ENCODE measurements at regions not wholly inside any gene's neighbourhood (a gene's known extent, or its start where the extent isn't known, plus 50 kb on each side); places are given as distances from the start of the nearest gene placed in this dataset.

DNA sequence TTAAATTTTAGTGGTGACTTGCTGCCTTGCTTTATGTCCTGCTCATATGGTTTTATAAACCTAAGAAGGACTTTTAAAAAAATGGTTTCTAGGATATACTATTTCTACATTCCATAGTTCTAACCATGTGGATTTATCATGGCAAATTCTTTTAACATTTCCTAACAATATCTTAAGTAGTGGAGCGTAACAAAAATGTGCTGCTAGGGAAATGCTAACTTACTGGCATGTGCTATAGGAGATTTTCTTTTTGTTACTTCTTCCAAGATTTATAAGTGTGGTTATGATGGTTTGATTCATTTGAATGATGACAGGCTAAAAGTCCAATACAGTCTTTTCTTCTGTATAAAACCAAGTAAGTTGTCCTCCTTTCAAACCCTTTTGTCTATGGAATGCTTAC is 713.7 kb downstream of the SLITRK1 start:
- Histone ChIP-seq H2BK15ac (ENCODE audit: low read length) (no peak overlapping the region), H4K91ac (ENCODE audit: low read depth, low read length, poor library complexity) (no peak overlapping the region), H2BK12ac (ENCODE audit: low read length) (no peak overlapping the region), H3K79me1 (ENCODE audit: low read depth, low read length) (no peaks in the 10 kb centered on the region), H3K4me2 (ENCODE audit: insufficient read depth, low read length, poor library complexity, severe bottlenecking) (no peak overlapping the region), H2BK5ac (ENCODE audit: low read length) (no peak overlapping the region), H3K36me3 (replicated peaks in 1 of 2; ENCODE audit: control insufficient read depth in 2 of 2, insufficient read depth in 2 of 2, low read length in 2 of 2) (no peaks in the 10 kb centered on the region), H3K18ac (ENCODE audit: low read length) (no peak overlapping the region), H3K4me3 (ENCODE audit: low read length in 2 of 2) (no peak overlapping the region), H3K4me1 (ENCODE audit: control insufficient read depth in 2 of 2, insufficient read depth in 1 of 2, low read depth in 1 of 2, low read length in 2 of 2) (no peaks in the 10 kb centered on the region), H3K23ac (ENCODE audit: low read depth, low read length, poor library complexity) (no peak overlapping the region), H3K27me3 (ENCODE audit: control insufficient read depth in 3 of 3, insufficient read depth in 3 of 3, low read depth in 1 of 3, low read length in 3 of 3) (no peaks in the 10 kb centered on the region), H2AK5ac (ENCODE audit: low read depth, low read length) (no peak overlapping the region), H3K14ac (ENCODE audit: low read length) (no peak overlapping the region), H3K4ac (ENCODE audit: low read length) (no peak overlapping the region), H2BK120ac (ENCODE audit: low read depth, low read length) (no peak overlapping the region), H3K9me3 (replicated peaks in 1 of 2; ENCODE audit: control insufficient read depth in 2 of 2, insufficient read depth in 1 of 2, low read depth in 1 of 2, low read length in 2 of 2) (no peaks in the 10 kb centered on the region), H4K8ac (ENCODE audit: low read depth, low read length) (no peak overlapping the region), H3K9ac (ENCODE audit: low read depth, low read length, poor library complexity) (no peak overlapping the region), H2AFZ (ENCODE audit: low read length) (no peak overlapping the region), H3K27ac (replicated peaks; ENCODE audit: low read length) (no peak overlapping the region)
- DNase-seq (ENCODE audit: low spot score): no peak
- no CpG with 5 or more reads among the region's 1 CpG for WGBS, 2 donors (ENCODE audit: extremely low coverage in 2 of 2, insufficient read length in 2 of 2, insufficient replicate concordance in 1 of 2)

DNA sequence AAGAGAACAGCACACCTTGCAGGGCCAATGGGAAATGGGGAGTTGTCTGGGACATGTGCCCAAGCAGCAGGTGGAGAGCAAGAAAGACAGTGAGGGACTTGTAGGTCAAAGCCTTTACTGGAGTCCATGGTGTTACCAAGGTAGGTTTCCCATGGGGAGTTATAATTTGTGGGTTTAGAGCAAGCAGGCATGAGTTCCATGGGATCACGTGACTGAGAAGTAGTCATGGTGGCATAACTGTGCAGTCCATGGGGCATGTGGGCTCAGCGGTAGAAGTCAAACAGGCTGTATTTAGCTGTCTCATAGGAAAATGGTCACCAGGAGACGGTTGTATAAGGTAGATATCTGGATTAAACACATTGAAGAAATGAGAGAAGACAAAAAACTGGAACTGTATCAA is 715.1 kb downstream of the SLITRK1 start:
- Histone ChIP-seq H2BK12ac (ENCODE audit: low read length) (no peak overlapping the region), H3K4me2 (ENCODE audit: insufficient read depth, low read length, poor library complexity, severe bottlenecking) (no peak overlapping the region), H3K14ac (ENCODE audit: low read length) (no peak overlapping the region), H3K36me3 (replicated peaks in 1 of 2; ENCODE audit: control insufficient read depth in 2 of 2, insufficient read depth in 2 of 2, low read length in 2 of 2) (no peaks in the 10 kb centered on the region), H3K9me3 (replicated peaks in 1 of 2; ENCODE audit: control insufficient read depth in 2 of 2, insufficient read depth in 1 of 2, low read depth in 1 of 2, low read length in 2 of 2) (no peaks in the 10 kb centered on the region), H3K79me1 (ENCODE audit: low read depth, low read length) (no peaks in the 10 kb centered on the region), H4K91ac (ENCODE audit: low read depth, low read length, poor library complexity) (no peak overlapping the region), H3K18ac (ENCODE audit: low read length) (no peak overlapping the region), H2BK120ac (ENCODE audit: low read depth, low read length) (no peak overlapping the region), H3K4me3 (ENCODE audit: low read length in 2 of 2) (no peak overlapping the region), H3K27ac (replicated peaks; ENCODE audit: low read length) (no peak overlapping the region), H3K27me3 (ENCODE audit: control insufficient read depth in 3 of 3, insufficient read depth in 3 of 3, low read depth in 1 of 3, low read length in 3 of 3) (no peaks in the 10 kb centered on the region), H3K23ac (ENCODE audit: low read depth, low read length, poor library complexity) (no peak overlapping the region), H2AK5ac (ENCODE audit: low read depth, low read length) (no peak overlapping the region), H2BK5ac (ENCODE audit: low read length) (no peak overlapping the region), H4K8ac (ENCODE audit: low read depth, low read length) (no peak overlapping the region), H3K9ac (ENCODE audit: low read depth, low read length, poor library complexity) (no peak overlapping the region), H2BK15ac (ENCODE audit: low read length) (no peak overlapping the region), H2AFZ (ENCODE audit: low read length) (no peak overlapping the region), H3K4ac (ENCODE audit: low read length) (no peak overlapping the region), H3K4me1 (ENCODE audit: control insufficient read depth in 2 of 2, insufficient read depth in 1 of 2, low read depth in 1 of 2, low read length in 2 of 2) (no peaks in the 10 kb centered on the region)
- WGBS, 2 donors (ENCODE audit: extremely low coverage in 2 of 2, insufficient read length in 2 of 2, insufficient replicate concordance in 1 of 2): no CpG with 5 or more reads among the region's 3 CpGs
- DNase-seq (ENCODE audit: low spot score): no peak

DNA sequence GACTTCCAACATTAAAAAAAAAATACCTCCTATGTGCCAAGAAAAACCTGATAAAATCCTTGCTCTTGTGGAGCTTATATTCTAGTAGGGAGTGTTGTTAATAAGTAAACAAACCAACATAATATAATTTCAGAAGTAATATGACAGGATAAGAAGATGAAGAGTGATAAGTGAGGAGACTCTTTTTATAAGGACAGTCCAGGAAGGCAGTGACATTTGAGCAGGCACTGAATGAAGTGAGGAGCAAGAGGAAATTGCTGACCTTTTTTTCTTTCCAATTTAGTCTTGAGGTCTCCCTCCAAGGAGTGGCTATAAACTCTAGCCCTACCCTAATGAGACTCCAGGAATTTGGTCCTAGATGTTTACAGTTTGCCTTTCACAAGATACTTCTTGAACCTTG is 715.7 kb downstream of the SLITRK1 start:
- DNase-seq (ENCODE audit: low spot score): no peak
- H2BK12ac ChIP-seq (ENCODE audit: low read length): no peak overlapping the region
- H2AK5ac ChIP-seq (ENCODE audit: low read depth, low read length): no peak overlapping the region
- H3K36me3 ChIP-seq (replicated peaks in 1 of 2; ENCODE audit: control insufficient read depth in 2 of 2, insufficient read depth in 2 of 2, low read length in 2 of 2): no peaks in the 10 kb centered on the region
- no peak overlapping the region for H3K4ac ChIP-seq (ENCODE audit: low read length)
- H3K4me3 ChIP-seq (ENCODE audit: low read length in 2 of 2): no peak overlapping the region
- no peak overlapping the region for H2BK15ac ChIP-seq (ENCODE audit: low read length)
- no peak overlapping the region for H3K4me2 ChIP-seq (ENCODE audit: insufficient read depth, low read length, poor library complexity, severe bottlenecking)
- H3K23ac ChIP-seq (ENCODE audit: low read depth, low read length, poor library complexity): no peak overlapping the region
- no peaks in the 10 kb centered on the region for H3K4me1 ChIP-seq (ENCODE audit: control insufficient read depth in 2 of 2, insufficient read depth in 1 of 2, low read depth in 1 of 2, low read length in 2 of 2)
- H3K9me3 ChIP-seq (replicated peaks in 1 of 2; ENCODE audit: control insufficient read depth in 2 of 2, insufficient read depth in 1 of 2, low read depth in 1 of 2, low read length in 2 of 2): no peaks in the 10 kb centered on the region
- no peak overlapping the region for H2BK5ac ChIP-seq (ENCODE audit: low read length)
- H3K18ac ChIP-seq (ENCODE audit: low read length): no peak overlapping the region
- no peak overlapping the region for H3K27ac ChIP-seq (replicated peaks; ENCODE audit: low read length)
- no peak overlapping the region for H4K8ac ChIP-seq (ENCODE audit: low read depth, low read length)
- no peak overlapping the region for H3K9ac ChIP-seq (ENCODE audit: low read depth, low read length, poor library complexity)
- no peak overlapping the region for H3K14ac ChIP-seq (ENCODE audit: low read length)
- H2BK120ac ChIP-seq (ENCODE audit: low read depth, low read length): no peak overlapping the region
- H4K91ac ChIP-seq (ENCODE audit: low read depth, low read length, poor library complexity): no peak overlapping the region
- no peaks in the 10 kb centered on the region for H3K79me1 ChIP-seq (ENCODE audit: low read depth, low read length)
- H3K27me3 ChIP-seq (ENCODE audit: control insufficient read depth in 3 of 3, insufficient read depth in 3 of 3, low read depth in 1 of 3, low read length in 3 of 3): no peaks in the 10 kb centered on the region
- no peak overlapping the region for H2AFZ ChIP-seq (ENCODE audit: low read length)

DNA sequence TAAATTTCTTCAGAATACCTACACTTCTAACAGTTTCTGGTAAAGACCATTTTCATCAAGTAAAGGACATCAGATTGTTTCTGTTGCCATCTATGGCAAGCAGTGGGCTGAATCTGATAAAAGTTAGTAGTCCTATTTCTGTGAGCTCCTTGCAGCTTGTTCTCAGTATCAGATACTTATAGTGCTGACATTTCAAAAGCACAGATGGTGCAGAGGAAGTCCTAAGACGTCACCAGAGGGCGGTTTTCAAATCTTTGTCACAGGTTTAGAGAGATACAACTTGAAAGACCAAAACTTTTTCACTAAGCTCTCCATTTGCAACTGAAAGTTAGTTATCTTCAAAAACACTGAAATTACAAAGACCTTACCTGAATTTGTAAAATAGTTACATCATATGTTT is 719.8 kb downstream of the SLITRK1 start:
- no peaks in the 10 kb centered on the region for H3K79me1 ChIP-seq (ENCODE audit: low read depth, low read length)
- no peaks in the 10 kb centered on the region for H3K27me3 ChIP-seq (ENCODE audit: control insufficient read depth in 3 of 3, insufficient read depth in 3 of 3, low read depth in 1 of 3, low read length in 3 of 3)
- H3K4me1 ChIP-seq (ENCODE audit: control insufficient read depth in 2 of 2, insufficient read depth in 1 of 2, low read depth in 1 of 2, low read length in 2 of 2): no peaks in the 10 kb centered on the region
- peak overlapping the region; percentile 64 for H2AFZ ChIP-seq (ENCODE audit: low read length)
- H2BK12ac ChIP-seq (ENCODE audit: low read length): no peak overlapping the region
- H3K14ac ChIP-seq (ENCODE audit: low read length): no peak overlapping the region
- no peak overlapping the region for H2AK5ac ChIP-seq (ENCODE audit: low read depth, low read length)
- H2BK120ac ChIP-seq (ENCODE audit: low read depth, low read length): no peak overlapping the region
- H3K9ac ChIP-seq (ENCODE audit: low read depth, low read length, poor library complexity): no peak overlapping the region
- no CpG with 5 or more reads among the region's 2 CpGs for WGBS, 2 donors (ENCODE audit: extremely low coverage in 2 of 2, insufficient read length in 2 of 2, insufficient replicate concordance in 1 of 2)
- no peak overlapping the region for H3K18ac ChIP-seq (ENCODE audit: low read length)
- no peak overlapping the region for H4K91ac ChIP-seq (ENCODE audit: low read depth, low read length, poor library complexity)
- H3K4me2 ChIP-seq (ENCODE audit: insufficient read depth, low read length, poor library complexity, severe bottlenecking): no peak overlapping the region
- H3K23ac ChIP-seq (ENCODE audit: low read depth, low read length, poor library complexity): no peak overlapping the region
- no peak overlapping the region for H3K4me3 ChIP-seq (ENCODE audit: low read length in 2 of 2)
- DNase-seq (ENCODE audit: low spot score): no peak
- no peak overlapping the region for H2BK5ac ChIP-seq (ENCODE audit: low read length)
- no peak overlapping the region for H2BK15ac ChIP-seq (ENCODE audit: low read length)
- H3K9me3 ChIP-seq (replicated peaks in 1 of 2; ENCODE audit: control insufficient read depth in 2 of 2, insufficient read depth in 1 of 2, low read depth in 1 of 2, low read length in 2 of 2): no peaks in the 10 kb centered on the region
- H4K8ac ChIP-seq (ENCODE audit: low read depth, low read length): no peak overlapping the region
- H3K27ac ChIP-seq (replicated peaks; ENCODE audit: low read length): no peak overlapping the region
- no peaks in the 10 kb centered on the region for H3K36me3 ChIP-seq (replicated peaks in 1 of 2; ENCODE audit: control insufficient read depth in 2 of 2, insufficient read depth in 2 of 2, low read length in 2 of 2)
- H3K4ac ChIP-seq (ENCODE audit: low read length): no peak overlapping the region

Data from neuronal stem cell (in vitro differentiated cells).